HEK293T (cell line): ENCODE measurements at regions not wholly inside any gene's neighbourhood (a gene's known extent, or its start where the extent isn't known, plus 50 kb on each side); places are given as distances from the start of the nearest gene placed in this dataset.

Experiments used
- ARNT ChIP-seq: fragments of 450-650 bp; IDR thresholded peaks from 2 replicates; pipeline ENCODE4 v1.6.1; 2017; ENCODE audit warnings: mild to moderate bottlenecking
- ELF4 ChIP-seq: fragments of 450-650 bp; IDR thresholded peaks from 2 replicates; pipeline ENCODE4 v1.6.1; 2017; ENCODE audit warnings: antibody characterized with exemption
- FOXA1 ChIP-seq: fragments of 450-650 bp; IDR thresholded peaks from 2 replicates; pipeline ENCODE4 v1.6.1; 2016; ENCODE audit warnings: mild to moderate bottlenecking
- FOXM1 ChIP-seq: fragments of 450-650 bp; IDR thresholded peaks from 2 replicates; pipeline ENCODE4 v1.6.1; 2017; ENCODE audit warnings: mild to moderate bottlenecking, borderline replicate concordance
- HDGF ChIP-seq: fragments of 450-650 bp; IDR thresholded peaks from 2 replicates; pipeline ENCODE4 v1.6.1; 2017; ENCODE audit warnings: antibody characterized with exemption, borderline replicate concordance
- LEF1 ChIP-seq: fragments of 450-650 bp; IDR thresholded peaks from 2 replicates; pipeline ENCODE4 v1.6.1; 2017; ENCODE audit warnings: mild to moderate bottlenecking, borderline replicate concordance
- SP1 ChIP-seq: fragments of 450-650 bp; IDR thresholded peaks from 2 replicates; pipeline ENCODE4 v1.6.1; 2017
- SUZ12 ChIP-seq: fragments of 450-650 bp; IDR thresholded peaks from 2 replicates; pipeline ENCODE4 v1.6.1; 2016; ENCODE audit warnings: mild to moderate bottlenecking
- TARDBP ChIP-seq: fragments of 450-650 bp; IDR thresholded peaks from 2 replicates; pipeline ENCODE4 v1.6.1; 2016
- ZNF384 ChIP-seq: fragments of 450-650 bp; IDR thresholded peaks from 2 replicates; pipeline ENCODE4 v1.6.1; 2016
- TF ChIP-seq, protein P1 (sequence below): fragments of 450-650 bp; IDR thresholded peaks from 2 replicates; pipeline ENCODE4 v1.6.1; 2016

DNA sequence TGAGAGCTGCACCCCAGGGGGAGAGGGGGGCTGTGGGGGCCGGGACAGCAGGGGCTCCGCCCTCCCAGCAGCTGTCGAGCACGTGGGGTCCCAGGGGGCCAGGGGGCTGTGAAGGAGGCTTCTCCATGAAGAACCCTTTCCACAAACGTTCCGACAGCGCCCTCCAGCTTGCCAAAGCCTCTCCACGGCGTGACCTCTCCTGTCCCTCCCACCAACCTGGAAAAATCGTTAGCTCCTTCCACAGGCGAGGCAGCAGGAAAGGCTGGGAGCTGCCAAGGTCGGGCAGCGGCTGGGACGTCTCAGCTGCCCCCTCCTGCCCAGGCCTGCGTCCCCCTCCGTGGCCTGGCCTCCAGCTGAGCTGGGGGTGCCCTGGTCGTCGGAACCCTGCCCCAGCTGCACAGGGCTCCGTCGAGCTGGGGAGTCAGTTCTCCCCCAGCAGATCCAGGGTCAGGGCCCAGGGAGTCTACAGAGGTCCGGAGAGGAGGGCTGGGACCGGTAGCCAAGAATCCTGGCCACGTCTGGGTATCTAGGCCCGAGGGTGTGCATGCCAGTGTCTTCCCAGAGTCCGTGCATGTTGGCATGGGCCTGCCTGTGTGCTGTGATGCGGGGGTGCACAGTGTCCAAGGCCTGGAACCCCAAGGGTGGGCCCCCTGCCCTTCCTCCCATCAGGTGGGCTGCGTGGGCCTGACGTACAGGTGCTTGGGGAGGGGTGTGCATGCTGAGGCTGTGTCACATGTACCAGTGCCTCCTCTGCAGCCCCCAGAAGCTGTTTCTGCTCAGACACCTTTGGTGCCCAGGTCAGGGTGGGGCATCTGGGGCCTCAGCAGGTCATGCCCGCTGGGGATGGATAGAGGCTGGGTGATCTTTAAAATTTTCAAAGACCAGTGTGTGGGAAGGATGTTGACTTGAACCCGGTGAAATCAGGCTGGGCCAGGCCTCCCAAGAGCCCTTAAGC is 66.5 kb downstream of the UNCX start:
- TF ChIP-seq HDGF (no peak), SUZ12 (no peak), ZNF384 (no peak), ELF4 (no peak), LEF1 (no peak), TARDBP (no peak), SP1 (no peak), FOXA1 (no peak), ARNT (no peak), FOXM1 (no peak)
- TF ChIP-seq, protein P1, sequence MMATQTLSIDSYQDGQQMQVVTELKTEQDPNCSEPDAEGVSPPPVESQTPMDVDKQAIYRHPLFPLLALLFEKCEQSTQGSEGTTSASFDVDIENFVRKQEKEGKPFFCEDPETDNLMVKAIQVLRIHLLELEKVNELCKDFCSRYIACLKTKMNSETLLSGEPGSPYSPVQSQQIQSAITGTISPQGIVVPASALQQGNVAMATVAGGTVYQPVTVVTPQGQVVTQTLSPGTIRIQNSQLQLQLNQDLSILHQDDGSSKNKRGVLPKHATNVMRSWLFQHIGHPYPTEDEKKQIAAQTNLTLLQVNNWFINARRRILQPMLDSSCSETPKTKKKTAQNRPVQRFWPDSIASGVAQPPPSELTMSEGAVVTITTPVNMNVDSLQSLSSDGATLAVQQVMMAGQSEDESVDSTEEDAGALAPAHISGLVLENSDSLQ: no peak
